HG02610 (cell line): ENCODE measurements at regions not wholly inside any gene's neighbourhood (a gene's known extent, or its start where the extent isn't known, plus 50 kb on each side); places are given as distances from the start of the nearest gene placed in this dataset.
"Not testable (repeated sequence)": the region's sequence is repeated elsewhere in the genome, so short reads cannot be mapped to it uniquely, and the experiment has no call there.

Experiments
- ATAC-seq: cut with Tn5 transposase; IDR thresholded peaks from one replicate; pipeline ENCODE4 v1.9.1; 2021; ENCODE audit warnings: mild to moderate bottlenecking, moderate library complexity; ENCODE audit not compliant: unreplicated experiment

DNA sequence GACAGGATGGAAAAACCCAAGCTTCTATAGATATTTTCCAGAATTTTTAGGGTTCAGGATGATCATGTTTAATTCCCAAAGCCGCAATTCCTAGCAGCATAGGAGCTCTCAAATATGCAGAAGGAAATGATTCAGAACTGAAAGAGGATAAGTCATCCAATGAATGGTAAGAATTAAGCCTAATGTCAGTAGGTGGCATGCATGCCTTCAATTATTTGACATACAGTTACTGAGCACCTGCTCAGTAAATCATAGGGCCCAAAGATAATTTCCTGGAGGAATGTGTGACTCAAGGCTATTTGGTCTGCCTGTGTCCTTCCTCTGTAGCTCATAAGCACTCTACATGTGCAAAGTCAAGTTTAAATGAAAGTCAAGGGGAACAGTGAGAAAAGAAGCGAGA lies 116.8 kb upstream of the SLC38A4 start:
- ATAC-seq, result no peak

DNA sequence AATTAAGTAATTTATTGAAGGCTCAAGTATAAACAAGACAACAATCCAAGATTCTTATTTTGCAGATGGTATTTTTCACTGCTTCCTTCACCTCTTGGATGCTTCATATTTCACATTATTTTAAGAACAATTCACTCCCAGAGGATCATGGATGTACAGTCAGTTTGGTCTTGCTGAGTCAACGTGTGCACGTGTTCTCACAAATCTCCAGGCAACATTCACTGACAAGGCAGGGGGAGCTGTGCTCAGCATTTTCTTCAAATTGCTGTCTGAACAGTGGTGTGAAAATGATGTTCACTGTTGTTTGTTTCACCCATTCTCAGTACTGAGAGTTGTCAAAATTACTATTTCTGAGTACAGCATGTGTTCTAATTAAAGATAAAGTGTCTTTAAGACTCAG lies 118.3 kb upstream of the SLC38A4 start:
- ATAC-seq, result no peak

DNA sequence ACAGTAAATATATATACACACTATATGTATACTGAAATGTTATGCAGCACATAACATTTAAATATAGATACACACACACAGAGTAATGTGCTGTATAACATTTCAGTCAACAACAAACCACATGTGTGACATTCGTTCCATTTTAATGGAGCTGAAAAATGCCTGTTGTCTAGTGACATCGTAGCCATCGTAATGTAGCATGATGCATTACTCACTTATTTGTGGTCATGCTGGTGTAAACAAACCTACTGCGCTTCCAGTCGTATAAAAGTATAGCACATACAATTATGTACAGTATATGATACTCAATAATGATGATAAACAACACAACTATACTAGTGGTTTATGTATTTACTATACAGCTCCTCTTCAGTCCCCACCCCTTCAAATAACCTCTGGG lies 119.0 kb upstream of the SLC38A4 start:
- no peak for ATAC-seq

DNA sequence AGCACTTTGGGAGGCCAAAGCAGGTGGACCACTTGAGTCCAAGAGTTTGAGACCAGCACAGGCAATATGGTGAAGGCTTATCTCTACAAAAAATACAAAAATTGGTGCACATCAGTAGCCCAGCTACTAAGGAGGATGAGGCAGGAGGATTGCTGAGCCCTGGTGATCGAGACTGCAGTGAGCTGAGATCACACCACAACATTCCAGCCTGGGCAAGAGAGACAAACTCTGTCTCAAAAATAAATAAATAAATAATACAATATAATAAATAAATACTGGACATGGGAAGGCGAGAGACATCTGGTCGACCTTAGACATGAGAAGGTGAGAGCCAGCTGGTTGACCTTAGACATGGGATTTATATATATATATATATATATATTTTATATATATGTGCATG lies 119.8 kb upstream of the SLC38A4 start:
- ATAC-seq, result no peak

DNA sequence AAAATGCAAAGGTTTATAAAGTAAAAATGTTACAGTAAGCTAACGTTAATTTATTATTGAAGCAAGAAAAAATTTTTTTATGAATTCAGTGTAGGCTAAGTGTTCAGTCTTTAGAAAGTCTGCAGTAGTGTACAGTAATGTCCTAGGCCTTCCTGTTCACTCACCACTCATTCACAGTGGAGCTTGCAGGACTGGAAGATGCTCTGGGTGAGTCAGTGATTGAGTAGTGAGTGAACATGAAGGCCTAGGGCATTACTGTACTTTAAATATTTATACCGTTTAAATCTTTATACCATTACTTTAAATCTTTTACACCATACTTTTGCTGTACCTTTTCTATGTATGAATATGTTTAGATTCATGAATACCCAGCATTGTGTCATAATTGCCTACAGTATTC lies 120.3 kb upstream of the SLC38A4 start:
- no peak for ATAC-seq

DNA sequence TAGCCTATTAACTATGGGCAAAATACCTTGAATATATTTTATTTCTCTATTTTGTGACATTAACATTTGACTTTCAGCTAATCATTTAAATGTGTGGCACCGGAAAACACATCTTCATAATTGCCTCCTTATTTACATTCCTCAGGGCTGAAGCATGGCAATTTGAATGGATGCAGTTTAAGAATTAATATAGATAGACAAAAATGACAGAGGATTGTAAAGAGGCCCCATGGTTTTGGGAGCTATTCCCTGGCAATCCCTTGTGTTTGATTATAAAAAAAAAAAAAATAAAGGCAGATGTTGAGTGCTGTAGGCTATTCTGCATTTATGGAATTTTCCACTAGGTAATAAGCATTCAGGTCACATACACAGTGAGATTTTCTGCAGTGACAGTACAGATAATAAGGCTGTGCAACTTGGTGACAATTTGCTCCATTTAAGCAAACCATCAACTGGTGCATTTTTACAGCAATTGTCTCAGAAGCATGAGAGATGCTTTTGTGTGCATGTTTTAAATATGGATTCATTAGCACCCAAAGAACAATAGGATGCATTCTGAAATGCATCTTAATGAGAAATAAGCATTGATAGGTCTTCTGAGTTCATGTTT lies 123.2 kb upstream of the SLC38A4 start:
- ATAC-seq, result no peak

DNA sequence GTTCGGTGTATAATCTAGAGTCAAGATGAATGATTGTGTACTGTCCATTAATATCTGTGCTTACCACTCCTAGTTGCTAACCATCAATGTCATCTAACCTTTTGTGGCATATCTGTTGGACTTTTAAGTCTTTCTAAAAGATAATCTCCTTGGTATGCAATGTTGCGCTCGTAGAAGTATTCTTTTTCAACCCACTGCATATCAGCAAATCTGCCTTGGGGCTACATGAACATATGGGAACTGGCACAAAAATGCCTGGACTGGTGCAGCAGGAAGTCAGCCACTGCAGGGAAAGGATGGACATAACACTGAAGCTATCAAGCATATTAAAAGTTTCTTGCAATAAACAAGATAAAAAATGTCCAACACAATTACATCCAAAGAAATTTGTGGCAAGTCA lies 124.3 kb upstream of the SLC38A4 start:
- no peak for ATAC-seq

DNA sequence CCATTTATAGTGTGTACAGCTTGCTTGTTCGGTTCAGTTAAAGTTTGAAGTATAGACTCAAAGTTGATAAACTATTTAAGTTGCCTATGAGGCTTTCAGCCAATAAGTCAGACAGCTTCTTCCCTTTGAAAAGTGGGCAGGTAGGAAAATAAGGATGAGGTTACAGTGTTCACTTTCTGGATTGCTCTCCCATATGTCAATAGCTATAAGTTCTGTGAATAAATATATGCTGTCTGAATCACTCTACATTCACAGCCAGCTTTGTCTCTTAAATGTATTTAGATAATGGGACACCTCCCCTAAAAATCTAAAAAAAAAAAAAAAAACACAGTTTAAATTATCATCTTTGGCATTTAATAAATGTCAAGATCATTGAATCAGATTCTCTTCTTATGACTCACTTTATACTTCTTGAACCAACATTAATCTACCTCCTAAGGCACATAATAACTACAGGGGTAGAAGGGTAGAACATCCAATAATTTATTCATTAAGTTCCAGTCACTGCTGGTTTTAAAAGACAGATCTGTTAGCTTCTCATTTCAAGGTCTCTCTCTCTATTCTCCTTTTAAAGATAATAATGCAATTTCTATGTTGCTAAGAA lies 126.4 kb upstream of the PCED1B start:
- ATAC-seq, result no peak

DNA sequence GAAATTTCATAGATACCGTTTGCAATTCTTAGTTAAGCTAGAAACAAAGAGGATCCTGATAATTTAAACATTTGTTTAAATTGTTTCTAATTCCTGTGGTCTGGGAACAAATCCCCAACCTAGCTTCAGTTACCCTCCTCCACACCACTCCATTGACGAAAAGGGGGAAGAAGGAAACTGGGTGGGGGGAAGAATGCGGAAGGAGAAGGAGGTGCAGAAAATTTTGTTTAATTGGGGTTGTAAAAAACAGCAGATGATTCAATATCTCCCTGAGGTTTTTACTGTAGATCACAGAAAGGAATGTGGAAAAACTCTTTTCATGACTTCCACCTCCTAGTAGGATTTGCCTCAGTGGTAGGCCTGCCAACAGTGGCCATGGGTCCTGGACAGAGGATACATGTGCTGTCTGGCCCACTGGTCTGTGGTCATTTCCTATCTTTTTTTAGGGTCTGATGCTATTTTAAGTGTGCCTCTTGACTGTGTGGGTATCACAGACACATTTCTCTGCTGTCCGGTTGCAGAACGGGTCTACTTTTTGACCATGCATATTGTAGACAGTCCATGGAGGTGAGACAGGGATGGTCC lies 122.9 kb upstream of the PCED1B start:
- ATAC-seq, result no peak

DNA sequence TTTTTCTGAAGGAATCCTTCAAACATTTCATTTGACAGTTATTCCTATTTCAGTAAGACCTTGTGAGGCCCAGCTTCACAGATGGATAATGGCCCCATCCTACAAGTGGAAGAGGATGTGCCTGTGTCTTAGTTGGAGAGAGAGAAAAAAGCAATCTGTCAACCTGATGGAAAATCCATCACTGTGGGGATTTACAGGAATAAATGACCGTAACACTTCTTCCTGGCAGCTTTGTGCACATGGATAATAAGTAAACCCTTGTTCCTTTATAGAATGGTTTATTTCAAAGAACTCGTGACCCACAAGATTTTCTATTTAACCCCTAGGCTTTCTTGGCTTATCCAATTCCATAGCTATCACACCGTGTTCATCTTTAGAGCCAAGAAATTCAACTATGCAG lies 121.4 kb upstream of the PCED1B start:
- no peak for ATAC-seq

DNA sequence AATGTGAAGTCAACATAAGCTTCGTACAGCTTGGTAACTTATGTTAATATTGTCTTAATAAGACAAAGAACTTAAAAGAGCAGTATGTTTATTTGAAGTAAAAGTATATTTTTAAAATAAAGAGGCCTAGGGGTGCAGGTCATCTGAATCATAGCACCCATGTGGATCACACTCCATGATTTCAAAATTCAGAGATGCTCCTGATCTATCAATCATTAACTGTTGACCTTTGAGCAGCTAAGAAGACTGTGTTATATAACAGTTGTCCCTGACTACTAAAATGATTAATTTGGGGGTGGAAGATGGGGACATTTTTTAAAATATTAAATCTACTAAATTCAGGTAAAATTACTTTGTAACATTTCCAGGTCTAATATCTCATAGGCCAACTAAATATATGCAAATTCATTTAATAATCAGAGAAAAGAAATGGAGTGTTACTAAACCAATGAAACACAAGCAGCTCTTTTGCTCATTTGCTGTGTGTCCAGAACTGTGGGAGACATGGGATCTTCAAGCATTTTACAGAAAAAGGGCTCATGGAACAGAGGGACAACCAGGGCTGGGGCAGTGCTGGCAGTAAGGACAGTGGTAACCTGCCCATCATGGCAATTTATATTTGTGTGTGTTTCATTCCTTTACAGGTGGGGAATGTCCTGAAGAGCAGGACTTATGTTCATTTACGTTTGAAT lies 120.7 kb upstream of the PCED1B start:
- no peak for ATAC-seq

DNA sequence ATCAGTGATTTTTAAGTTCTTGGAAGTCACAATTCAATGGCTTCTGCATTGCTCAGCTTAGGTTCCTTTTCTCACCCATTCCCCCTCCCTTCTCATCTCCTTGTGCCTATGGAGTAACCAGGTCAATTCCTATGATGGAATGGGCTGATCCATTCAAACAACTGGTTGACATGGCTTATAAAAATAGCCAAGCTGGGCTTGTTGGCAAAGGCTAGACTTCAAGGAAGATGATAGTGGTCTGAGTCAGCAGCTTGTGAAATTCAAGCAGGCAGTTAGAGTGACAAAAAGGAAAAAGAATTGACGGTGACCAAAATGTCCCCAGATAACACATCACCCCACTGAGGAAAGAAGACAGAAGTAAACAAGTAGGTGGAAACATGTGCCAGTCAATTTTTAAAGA lies 119.9 kb upstream of the PCED1B start:
- ATAC-seq, result no peak

DNA sequence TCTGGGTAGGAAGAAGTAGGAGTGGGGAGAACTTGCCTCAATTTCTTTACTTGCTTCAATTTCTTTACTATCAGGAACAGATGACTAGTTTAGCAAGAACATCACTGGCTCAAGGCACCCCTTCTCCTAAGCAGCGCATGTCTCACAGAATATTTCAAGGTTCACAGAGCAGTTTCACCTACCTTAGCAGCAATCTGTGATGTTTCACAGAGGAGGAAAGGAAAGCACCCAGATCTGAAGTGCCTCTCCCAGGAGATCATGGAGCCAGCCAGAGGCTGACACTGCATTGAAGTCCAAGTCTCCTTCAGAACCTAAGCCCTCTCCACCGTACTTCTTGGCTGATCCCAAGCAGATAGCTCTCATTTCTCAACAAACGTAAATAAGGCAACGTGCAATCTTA lies 118.7 kb upstream of the PCED1B start:
- ATAC-seq, result no peak

DNA sequence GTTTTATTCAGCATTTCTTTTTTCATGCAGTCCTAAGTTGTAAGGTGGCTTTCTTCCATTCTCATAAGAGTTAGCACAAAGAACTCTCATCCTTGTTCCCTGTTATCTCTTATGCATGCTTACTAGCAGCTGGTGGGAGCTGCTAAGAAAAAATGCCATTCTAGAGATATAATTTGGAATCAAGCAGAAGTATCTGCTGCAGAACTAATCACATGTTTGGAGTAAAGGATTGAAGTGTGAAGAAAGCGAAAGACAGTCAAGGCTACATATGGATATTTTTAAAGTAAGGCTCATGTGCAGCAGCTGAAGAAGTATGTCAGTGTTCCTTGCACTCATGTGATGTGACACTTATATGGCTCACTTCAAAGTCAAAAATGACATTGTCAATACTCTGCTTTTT lies 116.2 kb upstream of the PCED1B start:
- ATAC-seq, result no peak

DNA sequence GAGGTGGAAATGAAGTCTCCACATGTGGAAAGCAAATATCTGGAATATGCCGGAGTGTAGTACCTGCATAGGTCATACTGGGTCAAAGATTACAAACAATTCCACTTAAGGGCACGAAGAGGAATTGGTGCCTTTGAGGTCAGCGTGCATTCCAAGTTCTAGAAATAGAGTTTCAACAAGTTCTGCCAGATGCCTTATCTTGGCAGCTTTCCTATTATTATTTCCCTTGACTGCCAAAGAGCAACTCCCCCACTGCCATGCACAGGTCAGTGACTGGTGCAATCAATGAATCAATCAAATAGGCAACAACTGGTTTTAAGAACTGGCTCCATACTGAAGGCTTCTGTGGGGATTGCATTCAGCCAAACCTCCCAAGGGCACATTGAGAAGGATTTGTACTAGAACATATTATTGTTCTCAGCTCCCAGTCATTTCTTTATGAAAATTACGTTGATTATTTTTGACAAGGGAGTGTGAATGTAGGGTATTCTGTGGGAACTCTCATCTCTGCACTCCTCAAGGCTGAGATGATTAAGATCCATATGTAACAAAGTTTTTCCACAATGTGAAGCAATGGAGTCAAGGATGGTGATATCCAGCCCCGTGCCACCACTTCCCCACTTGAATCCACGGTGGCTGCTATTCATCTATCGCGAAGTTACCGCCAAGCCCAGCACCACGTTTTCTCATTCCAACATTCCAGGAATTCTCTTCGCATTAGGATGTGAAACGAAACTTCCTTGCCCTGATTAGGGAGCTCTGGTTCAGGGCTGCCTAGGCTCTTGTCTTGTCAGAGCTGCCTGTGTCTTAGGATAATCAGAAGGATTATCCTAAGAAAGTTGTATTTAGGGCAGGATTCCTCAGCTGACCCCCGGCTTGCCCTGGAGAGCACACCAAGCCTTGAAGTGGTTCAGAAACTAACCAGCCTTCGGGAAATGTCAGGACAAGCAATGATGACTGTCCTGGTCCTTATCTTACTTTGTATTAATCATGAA lies 115.1 kb upstream of the PCED1B start:
- no peak for ATAC-seq

DNA sequence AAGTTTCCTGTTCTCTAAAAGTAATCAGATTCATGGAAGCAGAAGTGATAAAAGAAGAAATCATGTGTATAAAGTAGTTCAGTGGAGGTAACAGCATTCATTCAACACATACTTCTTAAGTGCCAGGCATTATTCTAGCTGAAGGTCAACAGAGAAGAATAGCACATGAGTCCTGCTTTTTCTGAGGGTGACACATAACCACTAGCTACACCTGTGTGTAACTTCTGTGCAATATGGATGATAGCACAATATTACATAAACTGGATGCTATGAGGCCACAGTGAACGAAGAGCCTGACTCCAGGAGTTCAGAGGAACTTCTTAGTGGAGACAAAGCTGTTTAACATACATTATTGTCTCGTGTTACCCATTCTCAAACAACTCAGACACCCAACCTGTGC lies 114.3 kb upstream of the PCED1B start:
- ATAC-seq, result no peak

DNA sequence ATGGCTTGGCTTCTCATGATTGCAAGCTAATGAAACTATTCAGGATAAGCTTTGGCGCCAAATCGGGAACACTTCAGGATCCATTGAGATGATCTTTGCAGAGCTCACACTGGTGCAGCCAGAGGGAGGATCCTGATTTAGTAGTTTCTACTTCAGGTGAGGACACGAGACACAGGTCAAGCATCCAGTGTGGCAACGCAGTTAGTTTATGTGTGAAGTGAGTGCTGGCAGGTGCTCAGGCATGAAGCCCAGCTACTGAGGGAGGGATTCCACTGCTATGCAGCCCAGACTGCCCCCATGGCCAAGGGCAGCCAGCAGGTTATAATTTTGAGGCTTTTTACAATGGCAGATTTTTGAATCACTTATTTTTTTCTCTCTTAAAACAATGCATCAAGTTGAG lies 113.5 kb upstream of the PCED1B start:
- ATAC-seq, result no peak

DNA sequence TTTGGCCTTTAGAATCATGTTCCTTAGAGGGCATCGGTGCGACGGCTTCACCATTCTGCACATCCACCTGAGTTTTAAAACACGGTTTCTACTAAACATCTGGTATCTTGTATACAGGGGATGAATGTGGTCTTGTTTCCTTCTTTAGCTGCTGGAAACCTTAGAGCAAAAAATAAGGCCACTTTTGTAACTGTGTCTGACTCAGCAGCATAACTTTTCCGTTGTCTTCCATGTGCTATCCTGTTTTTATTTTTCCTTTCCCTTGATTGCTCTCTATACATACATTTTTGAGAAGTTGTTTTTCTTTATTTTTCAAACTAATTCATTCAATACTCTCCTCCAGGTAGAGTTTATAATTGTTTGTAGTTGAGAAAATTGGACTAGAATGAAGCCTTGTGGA lies 108.8 kb upstream of the PCED1B start:
- ATAC-seq, result no peak

DNA sequence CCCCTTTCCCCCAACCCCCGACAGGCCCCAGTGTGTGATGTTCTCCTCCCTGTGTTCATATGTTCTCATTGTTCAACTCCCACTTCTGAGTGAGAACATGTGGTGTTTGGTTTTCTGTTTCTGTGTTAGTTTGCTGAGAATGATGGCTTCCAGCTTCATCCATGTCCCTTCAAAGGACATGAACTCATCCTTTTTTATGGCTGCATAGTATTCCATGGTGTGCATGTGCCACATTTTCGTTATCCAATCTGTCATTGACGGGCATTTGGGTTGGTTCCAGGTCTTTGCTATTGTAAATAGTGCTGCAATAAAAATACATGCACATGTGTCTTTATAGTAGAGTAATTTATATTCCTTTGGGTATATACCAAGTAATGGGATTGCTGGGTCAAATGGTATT lies 105.5 kb upstream of the PCED1B start:
- ATAC-seq, result not testable (repeated sequence)

DNA sequence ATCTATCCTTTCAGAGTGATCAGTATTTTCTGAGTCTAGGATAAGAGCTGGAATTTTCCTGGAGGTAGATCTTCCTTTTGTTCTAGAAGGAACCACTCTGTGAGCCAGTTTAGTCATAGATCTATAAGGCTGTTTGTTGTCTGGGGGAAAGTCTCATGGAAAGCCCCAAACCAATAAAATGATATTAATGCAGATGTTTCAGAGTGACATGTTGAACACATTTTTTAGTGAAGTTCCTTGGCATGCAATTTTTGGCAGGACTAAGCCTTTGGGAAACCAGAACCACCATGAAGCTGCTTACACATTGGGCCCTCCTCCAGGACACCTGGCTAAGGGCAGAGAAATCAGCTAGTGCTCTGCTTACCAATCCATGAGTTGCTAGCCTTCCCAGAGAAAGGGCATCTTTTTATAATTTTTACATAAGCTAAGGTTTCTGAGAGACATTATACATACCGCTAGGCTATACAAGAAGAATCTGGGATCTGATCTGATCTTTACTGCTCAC lies 101.5 kb upstream of the PCED1B start:
- no peak for ATAC-seq

DNA sequence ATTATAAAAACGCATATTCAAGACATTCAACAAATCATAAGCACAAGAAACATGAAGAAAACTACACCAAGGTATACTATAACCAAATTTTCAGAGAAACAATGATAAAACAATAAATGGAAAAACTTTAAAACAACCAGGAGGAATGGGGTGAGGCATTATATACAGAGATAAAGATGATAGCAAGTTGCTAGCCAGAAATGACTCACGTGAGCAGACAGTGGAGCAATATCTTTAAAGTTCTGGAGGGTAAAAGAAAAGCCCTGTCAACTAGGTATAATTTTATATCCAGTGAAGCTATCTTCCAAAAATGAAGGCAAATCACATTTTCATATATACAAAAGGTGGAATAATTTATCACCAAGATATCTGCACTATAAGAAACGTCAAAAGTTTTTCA lies 97.8 kb upstream of the PCED1B start:
- ATAC-seq, result no peak
